ENCODE measurements at regions not wholly inside any gene's neighbourhood (a gene's known extent, or its start where the extent isn't known, plus 50 kb on each side); places are given as distances from the start of the nearest gene placed in this dataset.
"Not testable (repeated sequence)": the region's sequence is repeated elsewhere in the genome, so short reads cannot be mapped to it uniquely, and the experiment has no call there.

- DNase-seq: no peak
Observed at GRCh38 chr4:154030152-154030551, 241.3 kb upstream of the SFRP2 start.

- DNase-seq: no peak
Observed at GRCh38 chr4:154029171-154029570, 240.3 kb upstream of the SFRP2 start.

- no peak for DNase-seq
Observed at GRCh38 chr4:154025110-154025509, 236.2 kb upstream of the SFRP2 start.

- no peak for DNase-seq
Observed at GRCh38 chr4:154024097-154024694, 235.3 kb upstream of the SFRP2 start.

- not testable (repeated sequence) for DNase-seq
Observed at GRCh38 chr4:154023671-154024070, 234.8 kb upstream of the SFRP2 start.

- DNase-seq: no peak
Observed at GRCh38 chr4:154019811-154020210, 230.9 kb upstream of the SFRP2 start.

- DNase-seq: no peak
Observed at GRCh38 chr4:154018659-154019058, 229.8 kb upstream of the SFRP2 start.

- DNase-seq: no peak
Observed at GRCh38 chr4:154015578-154015977, 226.7 kb upstream of the SFRP2 start.

DNA sequence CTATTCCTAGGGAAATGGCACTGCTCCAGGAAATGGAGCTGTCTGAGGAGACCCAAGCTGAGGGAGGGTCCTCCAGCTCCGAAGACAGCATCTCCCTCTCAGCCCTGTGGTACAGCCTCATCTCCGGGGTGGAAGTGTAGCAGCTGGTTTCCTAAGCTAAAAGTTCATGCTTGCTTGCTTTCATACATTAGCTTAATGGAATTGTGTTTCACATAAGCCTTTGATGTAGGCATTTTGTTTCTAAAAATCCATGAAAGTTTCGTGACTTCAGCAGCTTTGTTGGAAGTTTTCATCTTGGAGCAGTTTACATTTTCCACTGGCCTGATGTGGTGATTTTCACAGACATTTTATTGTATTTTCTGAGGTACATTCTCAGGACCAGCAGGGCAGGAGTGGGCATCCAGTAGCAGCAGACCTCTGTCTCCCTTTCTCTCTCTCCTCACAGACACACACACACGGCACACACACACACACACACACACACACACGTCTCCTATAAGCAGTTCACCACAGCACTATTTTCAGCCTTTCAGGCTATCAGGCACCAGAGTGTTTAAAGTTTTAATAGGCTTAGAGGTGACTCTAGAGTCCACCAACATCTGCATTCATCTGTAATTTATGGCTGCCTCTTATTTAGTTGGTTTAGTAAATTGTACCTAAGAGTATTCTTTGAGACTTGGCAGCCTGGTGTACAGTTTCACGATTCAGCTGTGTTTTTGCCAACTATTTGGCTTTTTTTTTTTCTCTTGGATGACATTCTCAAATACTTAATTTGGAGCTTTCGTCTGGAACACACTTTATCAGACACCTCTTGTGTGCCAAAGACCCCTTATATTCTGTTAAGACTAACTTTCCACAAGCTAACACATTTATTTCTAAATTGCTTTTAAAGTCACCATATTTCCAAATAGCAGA lies 225.8 kb upstream of the SFRP2 start:
- DNase-seq: peak; percentile 75

GRCh38 chr4:154013576-154013975 lies 224.7 kb upstream of the SFRP2 start:
- no peak for DNase-seq

DNA sequence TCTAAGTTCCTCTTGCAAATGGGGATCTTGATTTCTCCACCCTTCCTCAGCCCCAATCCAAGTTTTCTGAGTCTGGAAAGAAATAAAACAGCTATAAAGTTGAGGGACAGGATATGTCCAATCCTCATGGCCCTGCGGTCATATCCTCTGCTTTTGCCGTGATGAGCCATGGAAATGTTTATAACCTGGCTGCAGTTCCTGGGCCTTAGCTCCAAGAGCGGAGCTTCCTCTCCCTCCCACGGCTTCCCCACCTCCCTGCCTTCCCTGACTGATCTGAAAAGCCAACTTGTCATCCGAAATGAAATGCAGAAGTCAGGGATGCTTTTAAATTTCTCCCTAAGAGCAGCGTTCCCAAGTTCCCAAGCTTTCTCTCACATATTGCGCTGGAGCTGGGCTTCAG lies 221.5 kb upstream of the SFRP2 start:
- DNase-seq: peak; percentile 83

GRCh38 chr4:154009788-154010187 lies 220.9 kb upstream of the SFRP2 start:
- DNase-seq: no peak

DNA sequence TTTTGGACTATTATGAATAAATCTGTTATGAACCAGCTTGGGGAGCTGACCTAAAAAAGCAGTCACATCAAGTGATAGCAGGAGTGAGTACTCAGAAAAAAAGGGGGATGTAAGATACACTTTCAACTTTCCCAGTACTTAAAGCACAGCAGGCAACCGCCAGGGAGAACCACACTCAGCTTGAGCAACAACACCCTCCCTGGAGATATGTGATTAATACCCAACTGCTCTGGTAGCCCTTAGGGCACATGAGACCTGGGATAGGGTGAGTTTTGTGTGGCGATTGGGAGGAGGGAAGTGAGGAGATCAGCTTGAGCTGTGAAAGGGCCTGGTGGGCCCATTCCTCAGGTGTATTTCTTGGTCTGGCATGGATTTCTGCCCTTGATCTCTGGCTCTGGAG lies 220.3 kb upstream of the SFRP2 start:
- DNase-seq: no peak

DNA sequence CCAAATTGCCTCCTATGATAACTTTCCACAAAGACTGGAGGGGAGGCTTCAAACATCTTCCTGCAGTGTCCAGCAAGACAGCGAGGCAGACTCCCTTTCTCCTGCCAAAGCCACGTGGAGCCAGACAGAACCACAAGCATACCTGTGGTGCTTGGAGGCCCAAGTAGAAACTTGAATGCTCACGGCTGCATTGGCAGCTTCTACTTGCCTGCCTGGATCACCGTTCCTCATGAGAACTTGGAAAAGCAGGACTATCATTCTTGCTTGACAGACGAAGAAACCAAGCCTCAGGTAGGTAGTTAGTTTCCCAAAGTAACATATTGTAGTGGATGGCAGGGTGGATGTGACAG lies 216.3 kb upstream of the SFRP2 start:
- DNase-seq: no peak

GRCh38 chr4:154004507-154005170 lies 215.8 kb upstream of the SFRP2 start:
- peak; percentile 80 for DNase-seq

- no peak for DNase-seq
Observed at GRCh38 chr4:154004016-154004415, 215.1 kb upstream of the SFRP2 start.

- DNase-seq: no peak
Observed at GRCh38 chr4:154003378-154003777, 214.5 kb upstream of the SFRP2 start.

DNA sequence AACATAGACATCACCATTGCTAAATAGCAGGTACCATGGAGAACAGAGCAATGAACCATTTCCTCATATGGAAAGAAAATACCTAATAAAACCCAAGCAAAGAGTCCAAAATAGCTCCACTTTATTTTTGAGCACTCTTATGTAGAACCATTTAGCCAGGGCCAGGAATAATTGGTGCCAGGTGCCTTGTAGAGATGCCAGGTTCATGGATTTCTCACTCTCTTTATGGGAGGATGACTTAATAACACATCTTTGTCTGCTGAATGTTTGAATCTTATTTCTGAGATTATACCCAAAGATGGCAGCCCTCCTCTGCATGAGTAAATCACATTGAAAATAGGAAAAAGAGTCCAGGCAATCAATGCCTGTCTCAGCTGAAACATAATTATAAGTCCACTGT lies 212.3 kb upstream of the SFRP2 start:
- DNase-seq: peak; percentile 51

- no peak for DNase-seq
Observed at GRCh38 chr4:153997516-153997915, 208.6 kb upstream of the SFRP2 start.

- no peak for DNase-seq
Observed at GRCh38 chr4:153989505-153989904, 200.6 kb upstream of the SFRP2 start.

DNA sequence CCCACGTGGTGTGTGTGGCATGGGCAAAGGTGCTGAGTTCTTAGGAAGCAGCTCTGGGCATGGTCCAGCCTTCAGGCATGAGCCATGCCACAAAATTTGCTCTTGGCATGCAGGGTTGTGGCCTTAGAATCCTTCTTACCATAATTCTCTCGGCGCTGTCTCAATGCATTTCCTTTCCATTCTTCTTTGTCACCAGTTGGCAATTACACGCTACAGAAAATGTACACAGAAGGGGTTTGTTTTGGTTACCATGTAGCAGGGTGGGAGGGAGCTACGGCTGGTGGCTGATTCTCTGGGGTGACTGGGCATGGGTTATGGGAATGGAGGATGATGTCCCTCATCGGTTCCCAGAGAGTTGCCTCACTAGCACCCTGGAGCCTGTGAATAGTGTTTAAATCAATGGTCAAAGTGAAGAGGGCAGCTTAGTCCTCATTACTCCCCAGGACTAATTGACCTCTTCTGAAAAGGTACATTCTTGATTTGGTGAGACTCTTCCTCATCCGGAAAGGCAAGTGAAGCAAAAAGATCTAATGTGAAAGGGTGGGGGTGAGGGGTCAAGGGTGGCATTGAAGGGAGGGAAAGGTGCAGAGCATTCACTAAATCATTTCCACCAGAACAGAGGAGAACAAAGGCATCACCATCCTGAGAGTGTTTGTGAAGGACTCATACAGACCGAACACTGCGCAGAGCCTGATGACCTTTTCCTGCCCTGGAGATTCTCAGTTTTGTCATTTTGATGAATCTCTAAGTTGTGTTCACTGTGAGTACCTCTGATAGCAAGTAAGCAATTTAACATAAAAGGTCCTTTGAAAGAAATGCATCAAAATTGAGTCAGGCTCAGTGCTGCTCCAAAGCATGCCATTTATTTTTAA lies 199.8 kb upstream of the SFRP2 start:
- no peak for DNase-seq

GRCh38 chr4:153987291-153987690 lies 198.4 kb upstream of the SFRP2 start:
- no peak for DNase-seq

- no peak for DNase-seq
Observed at GRCh38 chr4:153976954-153977353, 188.1 kb upstream of the SFRP2 start.

All from left hindlimb (tissue), 1 donor.